ENCODE measurements at regions not wholly inside any gene's neighbourhood (a gene's known extent, or its start where the extent isn't known, plus 50 kb on each side); places are given as distances from the start of the nearest gene placed in this dataset.

DNA sequence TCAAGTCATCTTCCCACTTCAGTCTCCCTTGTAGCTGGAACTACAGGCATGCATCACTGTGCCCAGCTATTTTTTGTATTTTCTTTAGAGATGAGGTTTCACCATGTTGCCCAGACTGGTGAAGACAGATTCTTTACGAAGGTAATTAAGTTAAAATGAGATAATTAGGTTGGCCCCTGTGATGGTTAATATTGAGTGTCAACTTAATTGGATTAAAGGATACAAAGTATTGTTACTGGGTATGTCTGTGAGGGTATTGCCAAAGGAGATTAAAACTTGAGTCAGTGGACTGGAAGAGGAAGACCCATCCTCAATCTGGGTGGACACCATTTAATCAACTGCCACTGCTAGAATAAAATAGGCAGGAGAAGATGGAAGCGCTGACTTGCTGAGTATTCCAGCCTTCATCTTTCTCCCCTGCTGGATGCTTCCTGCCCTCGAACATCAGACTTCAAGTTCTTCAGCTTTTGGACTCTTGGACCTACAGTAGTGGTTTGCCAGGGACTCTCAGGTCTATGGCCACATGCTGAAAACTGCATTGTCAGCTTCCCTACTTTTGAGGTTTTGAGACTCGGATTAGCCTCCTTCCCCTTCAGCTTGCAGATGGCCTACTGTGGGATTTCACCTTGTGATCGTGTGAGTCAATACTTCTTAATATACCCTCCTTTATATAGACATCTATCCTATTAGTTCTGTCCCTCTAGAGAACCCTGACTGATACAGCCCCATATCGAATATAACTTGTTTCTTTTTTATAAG, 269.1 kb downstream of the TMX3 start:
- FAIRE-seq = no peak
- Histone ChIP-seq H3K27me3 (ENCODE audit: control insufficient read depth, insufficient read depth, low read length) (no peaks in the 10 kb centered on the region), H3K9ac (ENCODE audit: low read length in 3 of 3) (no peak overlapping the region), H3K9me3 (ENCODE audit: control insufficient read depth in 2 of 3, insufficient read depth in 1 of 3, low read length in 3 of 3) (no peaks in the 10 kb centered on the region), H3K36me3 (ENCODE audit: control insufficient read depth in 2 of 3, insufficient read depth in 3 of 3, low read length in 3 of 3) (no peaks in the 10 kb centered on the region), H3K27ac (ENCODE audit: low read depth in 2 of 2, low read length in 2 of 2) (no peak overlapping the region), H3K4me1 (ENCODE audit: control insufficient read depth in 2 of 3, insufficient read depth in 2 of 3, low read depth in 1 of 3, low read length in 3 of 3) (no peaks in the 10 kb centered on the region), H3K4me3 (ENCODE audit: low read length in 3 of 3) (no peak overlapping the region)
- no peak for DNase-seq
- TF ChIP-seq, protein P1, sequence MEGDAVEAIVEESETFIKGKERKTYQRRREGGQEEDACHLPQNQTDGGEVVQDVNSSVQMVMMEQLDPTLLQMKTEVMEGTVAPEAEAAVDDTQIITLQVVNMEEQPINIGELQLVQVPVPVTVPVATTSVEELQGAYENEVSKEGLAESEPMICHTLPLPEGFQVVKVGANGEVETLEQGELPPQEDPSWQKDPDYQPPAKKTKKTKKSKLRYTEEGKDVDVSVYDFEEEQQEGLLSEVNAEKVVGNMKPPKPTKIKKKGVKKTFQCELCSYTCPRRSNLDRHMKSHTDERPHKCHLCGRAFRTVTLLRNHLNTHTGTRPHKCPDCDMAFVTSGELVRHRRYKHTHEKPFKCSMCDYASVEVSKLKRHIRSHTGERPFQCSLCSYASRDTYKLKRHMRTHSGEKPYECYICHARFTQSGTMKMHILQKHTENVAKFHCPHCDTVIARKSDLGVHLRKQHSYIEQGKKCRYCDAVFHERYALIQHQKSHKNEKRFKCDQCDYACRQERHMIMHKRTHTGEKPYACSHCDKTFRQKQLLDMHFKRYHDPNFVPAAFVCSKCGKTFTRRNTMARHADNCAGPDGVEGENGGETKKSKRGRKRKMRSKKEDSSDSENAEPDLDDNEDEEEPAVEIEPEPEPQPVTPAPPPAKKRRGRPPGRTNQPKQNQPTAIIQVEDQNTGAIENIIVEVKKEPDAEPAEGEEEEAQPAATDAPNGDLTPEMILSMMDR (IDR thresholded peaks at IDR 0.05; ENCODE audit: borderline replicate concordance, extremely low read depth, insufficient read depth) = no peak
- intact Hi-C loops (cut with DNase I) = no loop called here

GRCh38 chr18:68445136-68445535, 269.8 kb downstream of the TMX3 start:
- H3K27me3 ChIP-seq (ENCODE audit: control insufficient read depth, insufficient read depth, low read length) = no peaks in the 10 kb centered on the region
- no peak overlapping the region for H3K9ac ChIP-seq (ENCODE audit: low read length in 3 of 3)
- H3K4me3 ChIP-seq (ENCODE audit: low read length in 3 of 3) = no peak overlapping the region
- intact Hi-C loops (cut with DNase I) = no loop called here
- H3K4me1 ChIP-seq (ENCODE audit: control insufficient read depth in 2 of 3, insufficient read depth in 2 of 3, low read depth in 1 of 3, low read length in 3 of 3) = no peaks in the 10 kb centered on the region
- no peak overlapping the region for H3K27ac ChIP-seq (ENCODE audit: low read depth in 2 of 2, low read length in 2 of 2)
- H3K36me3 ChIP-seq (ENCODE audit: control insufficient read depth in 2 of 3, insufficient read depth in 3 of 3, low read length in 3 of 3) = no peaks in the 10 kb centered on the region
- TF ChIP-seq, protein P1 (IDR thresholded peaks at IDR 0.05; ENCODE audit: borderline replicate concordance, extremely low read depth, insufficient read depth) = no peak
- FAIRE-seq (no peak), DNase-seq (no peak)
- no peaks in the 10 kb centered on the region for H3K9me3 ChIP-seq (ENCODE audit: control insufficient read depth in 2 of 3, insufficient read depth in 1 of 3, low read length in 3 of 3)

GRCh38 chr18:68441241-68441640, 273.7 kb downstream of the TMX3 start:
- Histone ChIP-seq H3K4me3 (ENCODE audit: low read length in 3 of 3) (no peak overlapping the region), H3K9me3 (ENCODE audit: control insufficient read depth in 2 of 3, insufficient read depth in 1 of 3, low read length in 3 of 3) (no peaks in the 10 kb centered on the region), H3K36me3 (ENCODE audit: control insufficient read depth in 2 of 3, insufficient read depth in 3 of 3, low read length in 3 of 3) (no peaks in the 10 kb centered on the region), H3K9ac (ENCODE audit: low read length in 3 of 3) (no peak overlapping the region), H3K4me1 (ENCODE audit: control insufficient read depth in 2 of 3, insufficient read depth in 2 of 3, low read depth in 1 of 3, low read length in 3 of 3) (no peaks in the 10 kb centered on the region), H3K27me3 (ENCODE audit: control insufficient read depth, insufficient read depth, low read length) (no peaks in the 10 kb centered on the region), H3K27ac (ENCODE audit: low read depth in 2 of 2, low read length in 2 of 2) (no peak overlapping the region)
- DNase-seq = no peak
- TF ChIP-seq, protein P1 (IDR thresholded peaks at IDR 0.05; ENCODE audit: borderline replicate concordance, extremely low read depth, insufficient read depth) = no peak
- intact Hi-C loops (cut with DNase I) = no loop called here
- no peak for FAIRE-seq

- DNase-seq = no peak
- intact Hi-C loops (cut with DNase I) = no loop called here
- FAIRE-seq = no peak
These were observed 274.5 kb downstream of the TMX3 start for GRCh38 chr18:68440433-68440832.

More at GRCh38 chr18:68440433-68440832, 274.5 kb downstream of the TMX3 start:
- no peaks in the 10 kb centered on the region for H3K4me1 ChIP-seq (ENCODE audit: control insufficient read depth in 2 of 3, insufficient read depth in 2 of 3, low read depth in 1 of 3, low read length in 3 of 3)
- H3K27me3 ChIP-seq (ENCODE audit: control insufficient read depth, insufficient read depth, low read length) = no peaks in the 10 kb centered on the region
- no peaks in the 10 kb centered on the region for H3K9me3 ChIP-seq (ENCODE audit: control insufficient read depth in 2 of 3, insufficient read depth in 1 of 3, low read length in 3 of 3)
- H3K27ac ChIP-seq (ENCODE audit: low read depth in 2 of 2, low read length in 2 of 2) = no peak overlapping the region
- TF ChIP-seq, protein P1 (IDR thresholded peaks at IDR 0.05; ENCODE audit: borderline replicate concordance, extremely low read depth, insufficient read depth) = no peak
- H3K36me3 ChIP-seq (ENCODE audit: control insufficient read depth in 2 of 3, insufficient read depth in 3 of 3, low read length in 3 of 3) = no peaks in the 10 kb centered on the region
- H3K9ac ChIP-seq (ENCODE audit: low read length in 3 of 3) = no peak overlapping the region
- H3K4me3 ChIP-seq (ENCODE audit: low read length in 3 of 3) = no peak overlapping the region
